HepG2 (cell line): ENCODE measurements at regions not wholly inside any gene's neighbourhood (a gene's known extent, or its start where the extent isn't known, plus 50 kb on each side); places are given as distances from the start of the nearest gene placed in this dataset.

ENCODE experiments used
- CEBPB ChIP-seq: IDR thresholded peaks from 2 replicates; pipeline ENCODE4 v1.6.1; 2011; ENCODE audit warnings: low read depth, low read length, improper control_type of control experiment, borderline replicate concordance
- TF ChIP-seq, protein P1 (sequence below): sonication (generic); IDR thresholded peaks from 2 replicates; pipeline ENCODE4 v1.6.1; 2016; ENCODE audit warnings: low read depth, borderline replicate concordance

DNA sequence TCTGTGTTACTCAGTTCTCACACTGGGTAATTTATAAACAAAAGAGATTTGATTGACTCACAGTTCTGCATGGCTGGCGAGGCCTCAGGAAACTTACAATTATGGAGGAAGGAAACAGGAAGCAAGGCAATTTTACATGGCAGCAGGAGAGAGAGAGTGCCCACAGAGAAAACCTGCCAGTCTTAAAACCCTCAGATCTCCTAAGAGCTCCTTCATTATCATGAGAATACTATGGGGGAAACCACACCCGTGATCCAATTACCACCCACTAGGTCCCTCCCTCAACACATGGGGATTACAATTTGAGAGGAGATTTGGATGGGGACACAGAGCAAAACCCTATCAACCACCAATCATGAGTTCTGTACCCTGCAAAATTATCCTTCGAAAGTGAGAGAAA is 1180.8 kb downstream of the JRKL start:
- TF ChIP-seq, protein P1, sequence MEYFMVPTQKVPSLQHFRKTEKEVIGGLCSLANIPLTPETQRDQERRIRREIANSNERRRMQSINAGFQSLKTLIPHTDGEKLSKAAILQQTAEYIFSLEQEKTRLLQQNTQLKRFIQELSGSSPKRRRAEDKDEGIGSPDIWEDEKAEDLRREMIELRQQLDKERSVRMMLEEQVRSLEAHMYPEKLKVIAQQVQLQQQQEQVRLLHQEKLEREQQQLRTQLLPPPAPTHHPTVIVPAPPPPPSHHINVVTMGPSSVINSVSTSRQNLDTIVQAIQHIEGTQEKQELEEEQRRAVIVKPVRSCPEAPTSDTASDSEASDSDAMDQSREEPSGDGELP: no peak
- no peak for TF ChIP-seq CEBPB
